ENCODE measurements at regions not wholly inside any gene's neighbourhood (a gene's known extent, or its start where the extent isn't known, plus 50 kb on each side); places are given as distances from the start of the nearest gene placed in this dataset.

GRCh38 chr3:193794002-193794881 is 201.2 kb downstream of the OPA1 start:
- TF ChIP-seq CTCF (IDR thresholded peaks at IDR 0.05): no peak
- TF ChIP-seq POLR2A (IDR thresholded peaks at IDR 0.05): no peak

All from stomach (tissue), 4 donors.